ENCODE measurements at regions not wholly inside any gene's neighbourhood (a gene's known extent, or its start where the extent isn't known, plus 50 kb on each side); places are given as distances from the start of the nearest gene placed in this dataset.

- TF ChIP-seq CTCF (IDR thresholded peaks at IDR 0.05) (no peak), EP300 (IDR thresholded peaks at IDR 0.05) (no peak), POLR2A (IDR thresholded peaks at IDR 0.05) (no peak), POLR2AphosphoS5 (IDR thresholded peaks at IDR 0.05) (no peak)
Observed at GRCh38 chr2:8279506-8279905, 402.4 kb upstream of the ID2 start.
